GM10266 (cell line): ENCODE measurements at regions not wholly inside any gene's neighbourhood (a gene's known extent, or its start where the extent isn't known, plus 50 kb on each side); places are given as distances from the start of the nearest gene placed in this dataset.
"Not testable (repeated sequence)": the region's sequence is repeated elsewhere in the genome, so short reads cannot be mapped to it uniquely, and the experiment has no call there.

Source experiments
- DNase-seq: peaks from one replicate; pipeline ENCODE4 v3.0.0; 2012; ENCODE audit errors: extremely low spot score
- TF ChIP-seq, protein P1 (sequence below): IDR thresholded peaks from 2 replicates; pipeline ENCODE4 v1.5.1; 2012; ENCODE audit warnings: mild to moderate bottlenecking, low read depth; ENCODE audit not compliant: control insufficient read depth, insufficient read depth; ENCODE audit errors: missing control alignments

GRCh38 chr5:75862872-75863271 is 145.6 kb upstream of the POC5 start:
- TF ChIP-seq, protein P1, sequence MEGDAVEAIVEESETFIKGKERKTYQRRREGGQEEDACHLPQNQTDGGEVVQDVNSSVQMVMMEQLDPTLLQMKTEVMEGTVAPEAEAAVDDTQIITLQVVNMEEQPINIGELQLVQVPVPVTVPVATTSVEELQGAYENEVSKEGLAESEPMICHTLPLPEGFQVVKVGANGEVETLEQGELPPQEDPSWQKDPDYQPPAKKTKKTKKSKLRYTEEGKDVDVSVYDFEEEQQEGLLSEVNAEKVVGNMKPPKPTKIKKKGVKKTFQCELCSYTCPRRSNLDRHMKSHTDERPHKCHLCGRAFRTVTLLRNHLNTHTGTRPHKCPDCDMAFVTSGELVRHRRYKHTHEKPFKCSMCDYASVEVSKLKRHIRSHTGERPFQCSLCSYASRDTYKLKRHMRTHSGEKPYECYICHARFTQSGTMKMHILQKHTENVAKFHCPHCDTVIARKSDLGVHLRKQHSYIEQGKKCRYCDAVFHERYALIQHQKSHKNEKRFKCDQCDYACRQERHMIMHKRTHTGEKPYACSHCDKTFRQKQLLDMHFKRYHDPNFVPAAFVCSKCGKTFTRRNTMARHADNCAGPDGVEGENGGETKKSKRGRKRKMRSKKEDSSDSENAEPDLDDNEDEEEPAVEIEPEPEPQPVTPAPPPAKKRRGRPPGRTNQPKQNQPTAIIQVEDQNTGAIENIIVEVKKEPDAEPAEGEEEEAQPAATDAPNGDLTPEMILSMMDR, result no peak
- no peak for DNase-seq

- not testable (repeated sequence) for DNase-seq
Observed at GRCh38 chr5:75859621-75860020, 142.4 kb upstream of the POC5 start.

DNA sequence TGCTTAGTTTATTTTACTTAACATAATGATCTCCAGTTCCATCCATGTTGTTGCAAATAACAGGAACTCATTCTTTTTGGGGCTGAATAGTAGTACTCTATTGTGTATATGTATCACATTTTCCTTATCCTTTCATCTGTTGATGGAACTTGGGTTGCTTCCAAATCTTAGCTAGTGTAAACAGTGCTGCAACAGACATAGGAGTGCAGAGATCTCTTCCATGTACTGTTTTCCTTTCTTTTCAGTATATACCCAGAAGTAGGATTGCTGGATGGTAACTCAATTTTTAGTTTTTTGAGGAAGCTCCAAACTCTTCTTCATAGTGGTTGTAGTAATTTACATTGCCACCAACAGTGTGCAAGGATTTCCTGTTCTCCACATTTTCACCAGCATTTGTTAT is 138.8 kb upstream of the POC5 start:
- TF ChIP-seq, protein P1, result no peak
- DNase-seq, result no peak

DNA sequence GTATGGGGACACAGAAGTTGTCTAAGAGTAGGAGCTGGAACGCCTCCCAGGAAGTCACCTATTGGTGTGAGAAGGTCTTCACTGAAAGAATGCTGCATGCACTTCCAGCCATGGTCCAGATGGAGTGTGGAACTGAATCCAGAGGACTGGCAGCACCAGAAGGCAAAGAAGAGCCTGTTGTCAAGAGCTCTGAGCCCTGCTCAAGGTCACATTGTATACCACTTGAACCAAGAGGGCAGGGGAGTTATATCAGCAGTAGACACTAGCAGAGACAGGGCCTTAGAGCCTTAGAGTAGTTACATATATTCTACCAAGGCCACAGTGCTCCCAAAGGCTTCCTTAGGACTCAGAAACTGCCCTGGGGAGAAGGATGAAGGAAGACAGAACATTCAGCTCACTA is 130.8 kb upstream of the POC5 start:
- no peak for DNase-seq
- TF ChIP-seq, protein P1, result no peak

GRCh38 chr5:75847561-75848021 is 130.4 kb upstream of the POC5 start:
- peak; percentile 49 for DNase-seq
- TF ChIP-seq, protein P1, result no peak

DNA sequence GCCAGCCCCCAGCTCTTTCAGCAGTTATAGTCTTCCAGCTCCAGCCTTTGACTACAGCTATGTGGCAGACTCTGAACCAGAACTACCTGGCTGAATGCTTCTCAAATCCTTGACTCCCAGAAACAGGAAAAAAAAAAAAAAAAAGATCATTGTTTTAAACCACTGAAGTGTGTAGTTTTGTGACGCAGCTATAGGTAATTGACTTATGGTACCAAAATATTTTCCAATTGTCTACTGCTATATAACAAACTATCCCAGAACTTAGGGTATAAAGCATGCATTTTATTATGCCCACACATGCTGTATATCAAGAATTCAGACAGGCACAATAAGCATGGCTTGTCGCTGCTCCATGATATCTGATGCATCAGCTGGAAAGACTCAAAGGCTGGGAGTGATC is 127.1 kb upstream of the POC5 start:
- no peak for DNase-seq
- TF ChIP-seq, protein P1, result no peak

GRCh38 chr5:75843319-75843718 is 126.1 kb upstream of the POC5 start:
- DNase-seq, result no peak

More at GRCh38 chr5:75843319-75843718, 126.1 kb upstream of the POC5 start:
- TF ChIP-seq, protein P1, result no peak
